ENCODE measurements at regions not wholly inside any gene's neighbourhood (a gene's known extent, or its start where the extent isn't known, plus 50 kb on each side); places are given as distances from the start of the nearest gene placed in this dataset.
"Not testable (repeated sequence)": the region's sequence is repeated elsewhere in the genome, so short reads cannot be mapped to it uniquely, and the experiment has no call there.

- no peak for DNase-seq (ENCODE audit: low read depth)
Observed at GRCh38 chr16:60392380-60392779, 1643.9 kb downstream of the CDH8 start.

- no peak for DNase-seq (ENCODE audit: low read depth)
Observed at GRCh38 chr16:60371591-60371990, 1637.5 kb upstream of the GOT2 start.

GRCh38 chr16:60367739-60368138 is 1633.6 kb upstream of the GOT2 start:
- DNase-seq (ENCODE audit: low read depth) = no peak

- no peak for DNase-seq (ENCODE audit: low read depth)
Observed at GRCh38 chr16:60363566-60363965, 1629.5 kb upstream of the GOT2 start.

- DNase-seq (ENCODE audit: low read depth) = not testable (repeated sequence)
Observed at GRCh38 chr16:60359866-60360265, 1625.8 kb upstream of the GOT2 start.

GRCh38 chr16:60359412-60359811 is 1625.3 kb upstream of the GOT2 start:
- not testable (repeated sequence) for DNase-seq (ENCODE audit: low read depth)

- DNase-seq (ENCODE audit: low read depth) = not testable (repeated sequence)
Observed at GRCh38 chr16:60357876-60358522, 1623.9 kb upstream of the GOT2 start.

- no peak for DNase-seq (ENCODE audit: low read depth)
Observed at GRCh38 chr16:60346256-60346655, 1612.1 kb upstream of the GOT2 start.

GRCh38 chr16:60337671-60338070 is 1603.6 kb upstream of the GOT2 start:
- no peak for DNase-seq (ENCODE audit: low read depth)

GRCh38 chr16:60331168-60331567 is 1597.1 kb upstream of the GOT2 start:
- no peak for DNase-seq (ENCODE audit: low read depth)

GRCh38 chr16:60329108-60329507 is 1595.0 kb upstream of the GOT2 start:
- DNase-seq (ENCODE audit: low read depth) = no peak

GRCh38 chr16:60328152-60328551 is 1594.0 kb upstream of the GOT2 start:
- DNase-seq (ENCODE audit: low read depth) = no peak

- no peak for DNase-seq (ENCODE audit: low read depth)
Observed at GRCh38 chr16:60318486-60318885, 1584.4 kb upstream of the GOT2 start.

GRCh38 chr16:60310846-60311445 is 1576.8 kb upstream of the GOT2 start:
- no peak for DNase-seq (ENCODE audit: low read depth)

- DNase-seq (ENCODE audit: low read depth) = no peak
Observed at GRCh38 chr16:60304720-60305119, 1570.6 kb upstream of the GOT2 start.

- DNase-seq (ENCODE audit: low read depth) = no peak
Observed at GRCh38 chr16:60304066-60304465, 1570.0 kb upstream of the GOT2 start.

- DNase-seq (ENCODE audit: low read depth) = no peak
Observed at GRCh38 chr16:60302676-60303075, 1568.6 kb upstream of the GOT2 start.

GRCh38 chr16:60302261-60302660 is 1568.1 kb upstream of the GOT2 start:
- no peak for DNase-seq (ENCODE audit: low read depth)

- no peak for DNase-seq (ENCODE audit: low read depth)
Observed at GRCh38 chr16:60299241-60299776, 1565.2 kb upstream of the GOT2 start.

GRCh38 chr16:60295451-60295850 is 1561.3 kb upstream of the GOT2 start:
- DNase-seq (ENCODE audit: low read depth) = no peak

- DNase-seq (ENCODE audit: low read depth) = no peak
Observed at GRCh38 chr16:60285794-60286193, 1551.7 kb upstream of the GOT2 start.

- DNase-seq (ENCODE audit: low read depth) = no peak
Observed at GRCh38 chr16:60279061-60279665, 1545.0 kb upstream of the GOT2 start.

GRCh38 chr16:60274431-60275019 is 1540.4 kb upstream of the GOT2 start:
- no peak for DNase-seq (ENCODE audit: low read depth)

Measured in stromal cell of bone marrow (primary cell).